ENCODE measurements at regions not wholly inside any gene's neighbourhood (a gene's known extent, or its start where the extent isn't known, plus 50 kb on each side); places are given as distances from the start of the nearest gene placed in this dataset.

DNA sequence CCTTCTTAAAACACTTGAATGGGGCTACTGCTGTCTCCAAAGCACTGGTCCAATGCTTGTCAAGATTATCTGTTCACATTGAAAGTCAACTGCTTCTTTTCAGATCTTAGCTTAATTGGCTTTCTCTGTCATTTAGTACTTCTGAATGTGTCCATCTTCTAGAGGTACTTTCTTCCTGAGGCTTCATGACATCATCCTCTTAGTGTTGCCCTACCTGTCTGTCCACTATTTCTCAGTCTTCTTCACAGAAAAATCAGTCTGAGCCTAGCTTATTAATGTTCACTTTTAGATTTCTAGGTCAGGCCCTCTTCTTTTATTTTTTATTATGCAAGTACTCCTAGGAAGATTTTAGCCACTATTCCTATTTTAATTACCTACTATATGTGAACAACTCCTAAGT, 899.9 kb downstream of the DTWD2 start:
- TF ChIP-seq, protein P1, sequence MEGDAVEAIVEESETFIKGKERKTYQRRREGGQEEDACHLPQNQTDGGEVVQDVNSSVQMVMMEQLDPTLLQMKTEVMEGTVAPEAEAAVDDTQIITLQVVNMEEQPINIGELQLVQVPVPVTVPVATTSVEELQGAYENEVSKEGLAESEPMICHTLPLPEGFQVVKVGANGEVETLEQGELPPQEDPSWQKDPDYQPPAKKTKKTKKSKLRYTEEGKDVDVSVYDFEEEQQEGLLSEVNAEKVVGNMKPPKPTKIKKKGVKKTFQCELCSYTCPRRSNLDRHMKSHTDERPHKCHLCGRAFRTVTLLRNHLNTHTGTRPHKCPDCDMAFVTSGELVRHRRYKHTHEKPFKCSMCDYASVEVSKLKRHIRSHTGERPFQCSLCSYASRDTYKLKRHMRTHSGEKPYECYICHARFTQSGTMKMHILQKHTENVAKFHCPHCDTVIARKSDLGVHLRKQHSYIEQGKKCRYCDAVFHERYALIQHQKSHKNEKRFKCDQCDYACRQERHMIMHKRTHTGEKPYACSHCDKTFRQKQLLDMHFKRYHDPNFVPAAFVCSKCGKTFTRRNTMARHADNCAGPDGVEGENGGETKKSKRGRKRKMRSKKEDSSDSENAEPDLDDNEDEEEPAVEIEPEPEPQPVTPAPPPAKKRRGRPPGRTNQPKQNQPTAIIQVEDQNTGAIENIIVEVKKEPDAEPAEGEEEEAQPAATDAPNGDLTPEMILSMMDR (IDR thresholded peaks at IDR 0.05; ENCODE audit: unreplicated experiment), result no peak
- ChIA-PET CTCF (no interaction called here), POLR2A (interaction anchor here (0.7 kb wide), 1 partner anchor 10 kb away, joined by 4 read pairs; no protein-coding TSS in a partner anchor)
- intact Hi-C loops (cut with micrococcal nuclease), result no loop called here
- Mint-ChIP-seq H3K27me3 (ENCODE audit: insufficient read depth, unreplicated experiment) (no peaks in the 10 kb centered on the region), H3K4me1 (ENCODE audit: insufficient read depth, unreplicated experiment) (no peaks in the 10 kb centered on the region), H3K36me3 (ENCODE audit: insufficient read depth, unreplicated experiment) (no peaks in the 10 kb centered on the region), H3K27ac (ENCODE audit: low read depth, unreplicated experiment) (no peak overlapping the region), H3K4me3 (ENCODE audit: unreplicated experiment) (no peak overlapping the region), H3K9me3 (ENCODE audit: unreplicated experiment) (no peaks in the 10 kb centered on the region)
- no TSS peak for BruUV-seq (replicated peaks)
- no peak for DNase-seq (ENCODE audit: unreplicated experiment)

DNA sequence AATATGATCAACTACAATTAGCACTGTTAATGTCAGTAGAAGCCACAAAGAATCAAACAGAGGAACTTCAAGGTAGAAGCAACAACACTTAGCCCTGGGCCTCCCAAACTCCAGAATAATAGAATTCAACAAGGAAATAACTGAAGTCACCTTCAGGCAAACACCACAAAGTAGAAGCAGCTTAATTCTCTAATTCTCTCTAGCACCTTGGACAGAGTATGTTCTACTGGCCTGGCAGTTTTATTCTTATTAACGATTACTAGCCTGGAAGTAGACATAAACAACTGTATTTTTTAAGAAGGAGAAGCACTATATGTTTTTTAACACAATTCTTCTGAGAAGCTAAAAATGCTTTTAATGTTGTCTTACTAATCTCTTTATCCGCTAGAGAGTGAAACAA, 911.9 kb downstream of the DTWD2 start:
- Mint-ChIP-seq H3K4me1 (ENCODE audit: insufficient read depth, unreplicated experiment) (peaks cover 5% of the 10 kb centered on the region), H3K36me3 (ENCODE audit: insufficient read depth, unreplicated experiment) (no peaks in the 10 kb centered on the region), H3K4me3 (ENCODE audit: unreplicated experiment) (no peak overlapping the region), H3K9me3 (ENCODE audit: unreplicated experiment) (peaks cover 4% of the 10 kb centered on the region), H3K27ac (ENCODE audit: low read depth, unreplicated experiment) (no peak overlapping the region), H3K27me3 (ENCODE audit: insufficient read depth, unreplicated experiment) (no peaks in the 10 kb centered on the region)
- POLR2A ChIA-PET, result no interaction called here
- TF ChIP-seq, protein P1 (IDR thresholded peaks at IDR 0.05; ENCODE audit: unreplicated experiment), result no peak
- BruUV-seq (replicated peaks), result no TSS peak
- intact Hi-C loops (cut with micrococcal nuclease), result no loop called here
- peak; percentile 6 for DNase-seq (ENCODE audit: unreplicated experiment)
- CTCF ChIA-PET, result no interaction called here

DNA sequence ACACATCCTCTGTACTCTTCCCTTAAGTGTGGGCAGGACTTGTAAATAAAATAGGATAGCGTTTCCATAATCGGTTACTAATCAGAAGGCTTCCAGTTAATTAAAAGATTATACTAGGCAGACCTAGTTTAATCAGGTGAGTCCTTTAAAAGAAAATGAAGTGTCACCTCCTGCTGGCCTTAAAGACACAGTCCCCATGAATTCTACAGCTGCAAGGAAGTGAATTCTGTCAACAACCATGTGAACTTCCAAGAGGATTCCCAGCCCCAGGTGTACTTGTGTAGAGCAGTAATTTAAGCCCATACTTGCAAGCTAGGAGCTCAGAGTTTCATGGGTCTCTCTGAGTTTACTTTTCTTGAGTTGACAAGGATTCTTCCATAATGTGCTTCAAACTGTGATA, 918.3 kb downstream of the DTWD2 start:
- intact Hi-C loops (cut with micrococcal nuclease), result no loop called here
- Mint-ChIP-seq H3K4me1 (ENCODE audit: insufficient read depth, unreplicated experiment) (peaks cover 5% of the 10 kb centered on the region), H3K4me3 (ENCODE audit: unreplicated experiment) (no peak overlapping the region), H3K27ac (ENCODE audit: low read depth, unreplicated experiment) (no peak overlapping the region), H3K9me3 (ENCODE audit: unreplicated experiment) (no peaks in the 10 kb centered on the region), H3K36me3 (ENCODE audit: insufficient read depth, unreplicated experiment) (no peaks in the 10 kb centered on the region), H3K27me3 (ENCODE audit: insufficient read depth, unreplicated experiment) (no peaks in the 10 kb centered on the region)
- no peak for DNase-seq (ENCODE audit: unreplicated experiment)
- TF ChIP-seq, protein P1 (IDR thresholded peaks at IDR 0.05; ENCODE audit: unreplicated experiment), result no peak
- BruUV-seq (replicated peaks), result no TSS peak
- CTCF ChIA-PET, result interaction anchor here (0.7 kb wide), 1 partner anchor 620 kb away, joined by 3 read pairs; no protein-coding TSS in a partner anchor
- POLR2A ChIA-PET, result no interaction called here

DNA sequence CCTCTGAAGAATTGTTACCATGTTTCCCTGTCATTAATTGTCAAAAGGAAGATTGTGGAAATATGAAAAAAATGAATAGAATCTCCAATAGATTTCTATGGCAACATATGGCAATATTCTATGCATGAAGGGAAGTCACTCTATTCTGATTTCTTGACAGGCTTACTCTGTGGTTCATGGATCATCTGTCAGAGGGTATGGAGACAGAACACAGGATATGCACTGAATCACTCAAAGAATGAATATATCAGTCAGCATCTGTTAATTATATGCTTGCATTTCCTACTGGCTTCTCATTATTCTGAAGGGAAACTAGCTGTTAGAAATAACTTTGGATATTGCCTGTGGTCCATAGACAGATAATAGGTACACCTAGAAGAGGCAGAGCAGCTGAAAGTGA, 918.9 kb downstream of the DTWD2 start:
- intact Hi-C loops (cut with micrococcal nuclease), result no loop called here
- Mint-ChIP-seq H3K27me3 (ENCODE audit: insufficient read depth, unreplicated experiment) (no peaks in the 10 kb centered on the region), H3K9me3 (ENCODE audit: unreplicated experiment) (no peaks in the 10 kb centered on the region), H3K27ac (ENCODE audit: low read depth, unreplicated experiment) (no peak overlapping the region), H3K4me1 (ENCODE audit: insufficient read depth, unreplicated experiment) (peaks cover 5% of the 10 kb centered on the region), H3K36me3 (ENCODE audit: insufficient read depth, unreplicated experiment) (no peaks in the 10 kb centered on the region), H3K4me3 (ENCODE audit: unreplicated experiment) (no peak overlapping the region)
- TF ChIP-seq, protein P1 (IDR thresholded peaks at IDR 0.05; ENCODE audit: unreplicated experiment), result no peak
- BruUV-seq (replicated peaks), result no TSS peak
- CTCF ChIA-PET, result interaction anchor here (0.7 kb wide), 1 partner anchor 621 kb away, joined by 3 read pairs; no protein-coding TSS in a partner anchor
- POLR2A ChIA-PET, result no interaction called here
- DNase-seq (ENCODE audit: unreplicated experiment), result no peak
